NCI-H1105 treated with DMSO at 0.1 percent for 48 hours (cell line): ENCODE measurements at regions not wholly inside any gene's neighbourhood (a gene's known extent, or its start where the extent isn't known, plus 50 kb on each side); places are given as distances from the start of the nearest gene placed in this dataset.

Experiments
- DNase-seq: peaks from one replicate; lab custom pipeline; 2025; lab: John Stamatoyannopoulos, UW

DNA sequence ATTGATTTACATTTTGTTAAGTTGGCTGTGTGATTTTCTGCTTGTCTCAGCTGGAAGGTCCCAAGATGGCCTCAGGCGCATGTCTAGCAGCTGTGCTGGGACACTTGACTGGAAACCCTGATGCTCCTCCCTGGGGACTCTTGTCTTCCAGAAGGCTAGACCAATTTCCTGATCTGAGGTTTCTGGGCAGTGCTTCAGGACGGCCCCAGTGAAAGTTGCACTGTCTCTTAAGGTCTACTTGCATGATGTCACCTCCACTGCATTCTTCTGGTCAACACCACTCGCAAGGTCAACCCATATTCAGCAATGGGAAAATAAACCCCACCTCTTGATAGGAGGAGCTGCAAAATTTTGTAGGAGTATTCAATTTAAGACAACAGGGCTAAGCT, 116.0 kb downstream of the SALL1 start:
- no peak for DNase-seq

DNA sequence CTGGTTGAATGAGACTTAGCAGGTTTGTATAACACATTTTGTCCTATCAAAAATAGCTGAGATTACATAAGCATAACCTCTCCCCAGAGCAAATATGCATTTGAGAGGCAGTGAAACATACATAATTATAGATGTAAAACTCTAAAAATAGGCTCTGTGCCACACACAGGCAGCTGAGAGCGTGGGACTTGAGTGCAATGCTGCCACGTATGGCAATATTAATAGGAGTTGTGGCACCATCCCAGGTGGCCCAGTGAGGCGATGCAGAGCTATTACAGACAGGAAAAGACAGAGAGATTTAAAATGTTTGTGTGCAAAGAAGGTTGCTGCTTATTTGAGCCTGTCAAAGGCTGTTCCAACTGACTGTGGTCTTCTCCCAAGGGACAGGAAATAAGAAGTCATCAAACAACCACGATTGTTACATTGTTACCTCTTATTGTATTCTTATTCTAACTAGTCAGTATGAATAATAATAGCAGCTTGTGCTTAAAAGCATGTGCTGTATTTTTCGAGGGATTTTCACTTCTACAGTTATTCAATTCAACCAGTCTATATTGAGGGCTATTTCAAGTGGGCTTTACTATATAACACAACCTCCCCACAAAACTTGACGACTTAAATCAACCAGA, 116.5 kb downstream of the SALL1 start:
- peak; percentile 76 for DNase-seq

DNA sequence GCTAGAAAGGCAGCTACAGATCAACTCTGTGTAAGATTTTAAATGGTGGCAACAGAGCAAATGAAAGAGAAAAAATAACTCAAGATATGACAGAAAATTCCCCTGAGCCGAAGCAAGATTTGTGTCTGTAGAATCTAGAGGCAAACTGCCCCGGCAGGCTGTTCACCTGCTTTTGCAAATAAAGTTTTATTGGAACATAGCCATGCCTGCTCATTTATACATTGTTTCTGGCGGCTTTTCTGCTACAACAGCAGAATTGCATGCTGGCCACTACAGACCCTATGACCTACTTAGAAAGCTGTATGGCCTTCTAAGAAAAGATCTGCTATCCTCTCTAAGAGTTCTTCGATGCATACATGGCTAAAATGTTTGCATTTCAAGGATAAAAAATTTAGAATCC, 119.5 kb downstream of the SALL1 start:
- DNase-seq: no peak

DNA sequence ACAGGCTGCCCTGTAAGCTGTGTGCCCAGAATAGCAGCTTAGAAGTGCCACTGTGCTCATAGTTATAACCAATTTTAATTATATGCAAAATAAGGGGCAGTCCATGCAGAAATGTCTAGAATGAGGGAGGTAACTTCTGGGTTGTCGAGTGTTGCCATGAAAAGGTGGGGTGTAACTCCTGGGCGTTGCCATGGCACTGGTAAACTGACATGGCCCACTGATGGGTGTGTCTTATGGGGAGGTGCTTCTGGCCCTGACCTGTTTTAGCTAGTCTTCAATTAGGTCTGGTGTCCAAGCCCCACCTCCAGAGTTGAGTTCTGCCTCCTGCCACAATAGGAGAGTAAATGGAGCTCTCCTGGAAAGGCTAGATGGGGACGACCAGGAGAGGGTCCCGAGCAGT, 120.6 kb downstream of the SALL1 start:
- no peak for DNase-seq

DNA sequence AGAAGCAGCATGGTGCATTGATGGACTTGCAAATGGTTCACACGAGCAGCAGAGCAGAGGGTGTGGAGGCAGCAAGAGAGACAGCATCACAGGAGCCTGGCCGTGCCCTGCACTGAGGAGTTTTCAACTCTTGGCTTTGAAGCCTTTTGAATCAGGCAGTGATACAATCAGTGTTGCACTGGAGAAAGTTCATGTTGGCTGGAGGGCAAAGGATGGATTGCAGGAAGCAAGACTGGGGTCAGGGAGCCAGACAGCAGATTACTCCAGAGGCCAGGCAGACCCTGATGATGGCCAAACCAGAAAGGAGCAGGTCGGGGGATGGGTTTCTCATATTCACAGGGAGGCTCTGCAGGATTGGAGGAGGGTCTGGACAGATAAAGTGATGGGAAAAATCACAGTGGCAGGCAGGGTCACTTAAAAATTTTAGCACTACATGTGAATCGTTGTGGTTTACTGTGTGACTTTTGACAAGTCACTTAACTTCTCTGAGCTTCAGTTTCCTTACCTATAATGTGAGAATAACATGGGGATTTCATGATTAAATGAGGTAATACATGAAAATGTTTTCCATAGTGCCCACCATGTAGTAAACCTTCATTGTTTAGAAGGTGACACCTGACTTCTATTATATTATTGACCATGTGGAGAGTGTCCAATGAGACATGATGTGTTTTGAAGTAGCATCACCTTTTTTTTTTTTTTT, 125.3 kb downstream of the SALL1 start:
- DNase-seq: no peak

DNA sequence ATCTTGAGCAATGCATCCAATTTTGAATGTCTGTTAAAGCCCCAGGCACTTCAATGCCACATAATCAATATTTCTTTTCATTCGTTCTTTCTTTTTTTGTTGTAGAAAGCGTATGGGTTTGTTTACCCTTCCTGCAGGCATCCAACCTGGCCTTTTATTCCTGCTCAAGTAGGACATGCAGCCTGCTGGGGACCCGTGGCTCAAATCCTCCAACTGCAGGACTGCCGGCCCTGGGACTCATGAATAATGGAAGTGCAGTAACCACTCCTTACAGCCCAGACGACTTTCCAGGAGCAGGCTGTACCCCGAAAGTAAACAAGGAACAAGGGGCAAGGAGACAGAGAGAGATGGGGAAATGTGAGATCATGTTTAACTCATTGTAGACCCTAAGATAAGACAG, 126.4 kb downstream of the SALL1 start:
- DNase-seq: no peak

DNA sequence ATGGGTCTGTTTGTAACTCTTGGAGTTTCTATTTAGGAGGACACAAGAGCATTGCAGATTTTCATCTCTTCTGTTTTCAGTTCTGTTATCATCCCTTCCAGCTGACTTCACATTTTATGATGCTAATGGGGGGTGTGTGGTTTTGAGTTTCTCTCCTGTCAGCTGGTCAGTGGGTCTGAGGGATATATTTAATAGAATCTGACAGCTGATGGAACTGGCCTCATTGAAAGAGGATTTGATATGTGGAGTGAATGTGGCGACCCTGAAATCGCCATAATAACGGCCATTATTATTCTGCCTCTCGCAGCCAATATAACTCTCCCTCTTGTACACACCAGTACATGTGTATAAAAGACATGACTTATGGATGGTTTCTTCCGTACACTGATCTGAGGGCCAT, 128.1 kb downstream of the SALL1 start:
- no peak for DNase-seq

DNA sequence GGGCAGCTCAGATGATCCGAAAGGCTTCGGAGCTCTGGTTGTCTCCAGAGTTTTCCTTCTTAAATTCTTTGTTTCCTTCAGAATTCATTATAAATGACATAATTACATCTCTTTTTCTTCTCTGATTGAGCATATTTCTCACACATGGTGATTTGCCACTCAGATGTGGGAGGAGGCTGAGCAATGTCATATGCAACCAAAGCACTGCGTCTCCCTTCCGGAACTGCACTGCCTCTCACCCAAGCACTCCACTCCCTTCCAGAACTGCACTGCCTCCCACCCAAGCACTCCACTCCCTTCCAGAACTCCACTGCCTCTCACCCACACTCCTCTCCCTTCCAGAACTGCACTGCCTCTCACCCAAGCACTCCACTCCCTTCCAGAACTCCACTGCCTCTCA, 131.5 kb downstream of the SALL1 start:
- DNase-seq: no peak

DNA sequence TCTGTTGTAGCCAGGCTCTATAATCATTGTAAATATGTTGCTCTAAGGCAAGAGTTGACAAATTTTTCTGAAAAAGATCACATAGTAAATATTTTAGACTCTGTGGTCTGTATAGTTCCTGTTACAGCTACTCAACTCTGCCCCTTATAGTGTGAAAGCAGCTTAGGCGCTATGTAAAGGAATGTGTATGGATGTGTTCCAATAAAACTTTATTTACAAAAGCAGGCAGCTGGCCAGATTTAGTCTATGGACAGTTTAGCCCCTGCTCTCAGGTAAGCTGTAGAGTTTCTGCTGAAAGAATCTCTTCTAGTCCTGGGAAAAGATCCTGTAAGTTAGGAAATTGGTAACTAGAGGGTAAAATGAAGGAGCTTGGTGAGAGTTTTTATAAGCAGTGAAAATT, 133.1 kb downstream of the SALL1 start:
- no peak for DNase-seq

DNA sequence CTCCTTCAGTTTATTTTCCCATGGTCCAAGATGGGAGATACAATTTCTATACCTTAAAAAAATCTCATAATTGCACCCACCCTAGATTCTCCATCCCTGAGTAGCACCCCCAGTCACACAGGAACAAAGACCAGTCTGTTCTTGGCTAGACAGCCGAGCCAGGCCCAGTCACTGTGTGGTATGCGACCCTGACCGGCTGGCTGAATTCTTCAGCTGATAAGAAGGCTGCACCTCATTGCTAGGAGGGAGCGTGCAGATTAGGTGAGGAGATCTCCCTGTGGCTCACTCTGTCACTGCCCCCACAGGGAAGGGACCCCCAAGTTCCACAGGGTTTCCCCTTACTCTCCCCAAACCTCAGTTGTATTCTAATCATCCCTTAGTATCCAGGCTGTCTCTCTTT, 138.7 kb downstream of the SALL1 start:
- DNase-seq: no peak

DNA sequence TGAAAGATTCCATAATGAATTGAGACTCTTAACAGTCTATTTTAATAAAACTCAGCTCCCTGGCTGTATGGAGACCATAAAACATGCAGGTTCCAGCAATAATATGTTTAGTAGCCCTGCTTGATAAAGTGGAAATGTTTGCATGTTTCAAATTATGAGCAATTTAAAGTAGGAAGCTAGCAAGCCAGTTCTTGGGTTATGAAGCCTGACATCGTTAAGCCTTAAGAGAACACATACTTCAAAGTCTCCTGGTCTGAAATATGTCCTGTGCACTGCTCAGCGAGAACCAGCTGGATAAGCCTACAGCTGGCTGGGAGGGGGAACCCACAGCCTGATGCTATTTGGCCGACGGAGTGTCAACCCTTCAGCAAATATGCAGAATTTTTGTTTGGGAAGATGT, 140.3 kb downstream of the SALL1 start:
- DNase-seq: no peak

DNA sequence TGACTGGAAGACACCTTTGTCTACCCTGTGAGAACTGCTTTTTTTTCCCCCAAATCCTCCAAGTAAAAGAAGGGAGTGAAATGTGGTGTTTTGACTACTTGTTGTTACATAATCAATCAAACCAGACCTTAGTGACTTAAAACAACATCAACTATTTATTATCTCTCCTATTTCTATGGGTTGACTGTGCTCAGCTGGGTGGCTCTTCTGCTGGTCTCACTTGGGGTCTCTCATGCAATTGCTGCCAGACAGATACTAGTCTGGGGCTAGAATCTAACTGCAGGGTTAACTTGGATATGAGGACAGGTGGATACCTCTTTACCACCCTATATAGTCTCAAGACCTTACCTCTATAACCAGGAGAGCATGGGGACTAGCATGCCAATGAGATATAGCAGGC, 141.3 kb downstream of the SALL1 start:
- no peak for DNase-seq

DNA sequence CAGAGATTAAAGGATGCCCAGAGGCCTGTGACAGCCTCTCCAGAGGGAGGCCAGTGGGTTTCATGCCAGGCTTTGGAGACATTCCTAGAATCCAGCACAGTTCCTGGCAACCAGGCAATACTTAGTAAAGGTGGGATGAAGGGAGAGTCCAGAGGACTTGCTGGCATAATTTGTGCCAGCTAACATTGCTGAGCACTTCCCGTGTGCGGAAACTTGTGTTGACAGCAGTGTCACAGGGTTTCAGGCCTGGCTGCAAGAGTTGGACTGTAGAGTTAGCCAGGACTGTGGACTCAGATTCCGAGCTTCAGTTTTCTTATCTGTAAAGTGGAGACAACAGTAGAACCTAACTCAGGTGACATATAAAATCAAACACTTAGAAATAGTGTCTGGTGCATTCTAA, 141.7 kb downstream of the SALL1 start:
- DNase-seq: no peak

DNA sequence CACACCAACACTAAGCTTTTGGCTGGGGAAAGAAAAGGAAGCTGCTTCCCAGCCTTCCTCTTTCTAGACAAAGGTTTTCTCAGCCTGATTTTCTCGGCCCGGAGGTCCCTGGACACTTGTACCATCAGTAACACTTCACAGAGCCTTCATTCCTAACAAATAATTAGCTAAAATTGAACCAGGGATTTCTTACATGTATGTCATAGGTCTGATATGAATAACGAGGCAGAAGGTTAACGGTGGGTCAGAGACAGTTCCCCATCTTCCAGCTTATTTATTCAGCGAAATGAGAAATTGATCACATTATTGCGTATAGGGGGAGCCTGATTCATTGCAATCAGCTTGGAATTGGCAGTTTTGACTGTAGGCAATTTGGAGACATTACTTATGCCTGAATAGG, 142.5 kb downstream of the SALL1 start:
- DNase-seq: no peak

DNA sequence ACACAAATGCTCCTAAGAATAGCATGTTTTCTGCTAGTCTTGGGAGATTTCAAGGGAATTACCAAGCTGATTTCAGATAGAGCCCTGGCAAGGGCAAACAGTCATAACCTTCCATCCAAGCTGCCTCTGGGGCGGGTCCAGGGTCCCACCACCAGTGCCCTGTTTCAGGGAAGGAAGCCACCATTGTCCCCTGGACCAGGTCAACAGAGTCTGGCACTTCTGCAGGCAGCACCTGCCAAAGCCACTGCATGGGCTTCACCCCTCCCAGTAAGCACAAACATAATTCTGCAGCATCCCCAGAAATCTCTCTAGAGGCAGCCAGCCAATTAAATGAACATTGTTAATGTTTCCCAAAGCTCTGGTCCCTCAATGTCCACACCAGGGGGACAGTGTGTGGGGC, 143.0 kb downstream of the SALL1 start:
- no peak for DNase-seq

DNA sequence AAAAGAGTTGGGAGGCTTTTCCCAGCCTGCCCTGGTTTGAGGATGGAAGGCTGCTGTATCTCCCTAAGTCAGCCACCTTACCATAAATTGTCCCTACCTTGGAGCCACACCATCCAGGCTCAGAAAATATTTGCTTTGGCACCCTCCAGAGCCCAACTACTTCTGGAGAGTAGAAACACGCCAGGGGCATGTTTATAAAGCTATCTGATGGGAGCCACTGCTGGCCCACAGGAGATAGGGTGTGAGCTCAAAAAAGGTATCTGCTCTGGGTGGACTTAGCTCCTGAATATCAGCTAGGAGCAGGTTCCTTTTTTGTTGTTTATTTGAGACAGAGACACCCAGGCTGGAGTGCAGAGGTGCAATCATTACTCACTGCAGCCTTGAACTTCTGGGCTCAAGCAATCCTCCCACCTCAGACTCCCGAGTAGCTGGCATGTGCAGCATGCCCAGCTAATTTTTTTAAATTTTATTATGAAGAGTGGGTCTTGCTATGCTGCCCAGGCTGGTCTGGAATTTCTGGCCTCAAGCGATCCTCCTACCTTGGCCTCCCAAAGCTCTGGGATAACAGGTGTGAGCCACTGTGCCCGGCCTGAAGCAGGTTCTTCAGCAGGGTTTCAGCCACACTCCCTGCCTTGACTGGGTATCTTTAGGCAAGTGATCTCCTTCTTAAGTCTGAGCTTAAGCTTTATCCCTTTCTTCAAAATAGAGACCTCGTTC, 147.1 kb downstream of the SALL1 start:
- no peak for DNase-seq

DNA sequence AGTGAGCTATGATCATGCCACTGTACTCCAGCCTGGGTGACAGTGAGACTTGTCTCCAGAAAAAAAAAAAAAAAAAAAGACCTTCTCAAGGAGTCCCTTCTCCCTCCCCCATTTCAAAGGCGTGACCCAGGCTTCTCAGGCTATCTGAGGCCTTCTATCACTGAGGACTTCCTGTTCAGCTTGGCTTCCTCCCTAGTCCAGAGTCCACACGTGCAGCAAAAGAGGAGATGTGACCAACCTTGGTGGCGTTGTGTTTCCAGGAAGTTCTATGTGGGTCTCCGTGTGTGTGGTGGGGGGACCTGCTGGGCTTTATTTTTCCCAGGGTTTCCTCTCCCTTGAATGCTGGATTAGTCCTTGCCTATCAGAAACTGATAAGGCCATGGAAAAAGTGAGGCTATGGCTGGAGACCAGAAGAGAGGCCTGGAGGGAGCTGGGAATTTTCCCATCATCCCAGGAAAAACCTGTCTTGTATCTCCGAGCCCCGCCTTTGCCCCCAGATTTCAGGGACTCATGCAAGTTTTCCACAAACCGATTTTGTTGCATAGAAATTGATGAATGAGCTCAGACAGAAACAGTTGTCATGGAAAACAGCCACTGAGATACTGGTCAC, 148.1 kb downstream of the SALL1 start:
- no peak for DNase-seq

DNA sequence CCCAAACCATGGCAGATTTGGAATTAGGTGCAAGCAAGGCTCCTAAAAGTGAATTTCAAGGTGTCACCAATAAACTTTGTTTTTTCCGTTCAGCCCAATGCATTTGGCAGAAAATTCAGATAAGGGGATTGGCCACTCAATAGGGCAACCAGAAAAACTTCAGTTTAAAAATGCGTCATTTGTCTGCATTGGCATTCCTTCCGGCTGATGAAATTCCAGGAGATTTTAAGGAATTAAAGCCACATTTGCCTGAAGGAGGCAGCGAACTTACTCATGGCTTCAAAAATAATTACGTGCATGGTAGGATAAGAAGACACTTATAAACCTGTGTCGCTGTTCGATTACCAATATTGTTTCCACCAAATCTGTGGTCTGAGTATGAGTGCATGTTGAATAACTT, 151.9 kb downstream of the SALL1 start:
- no peak for DNase-seq

DNA sequence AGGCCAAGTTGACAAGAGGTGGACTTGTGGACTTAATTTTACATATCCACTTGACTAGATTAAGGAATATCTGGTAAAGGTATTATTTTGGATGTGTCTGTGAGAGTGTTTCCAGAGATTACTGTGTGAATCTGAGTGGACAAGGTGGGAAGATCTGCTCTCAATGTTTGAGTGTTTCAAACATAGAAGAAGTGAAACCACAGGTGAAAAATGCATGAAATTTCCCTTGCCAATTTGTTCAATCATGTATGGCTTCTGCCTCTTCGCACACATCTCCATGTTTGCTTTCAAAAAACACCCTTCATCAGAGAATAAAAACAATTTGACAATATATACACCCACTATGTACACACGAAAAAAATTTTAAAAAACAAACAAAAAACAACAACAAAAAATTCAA, 152.7 kb downstream of the SALL1 start:
- DNase-seq: no peak

DNA sequence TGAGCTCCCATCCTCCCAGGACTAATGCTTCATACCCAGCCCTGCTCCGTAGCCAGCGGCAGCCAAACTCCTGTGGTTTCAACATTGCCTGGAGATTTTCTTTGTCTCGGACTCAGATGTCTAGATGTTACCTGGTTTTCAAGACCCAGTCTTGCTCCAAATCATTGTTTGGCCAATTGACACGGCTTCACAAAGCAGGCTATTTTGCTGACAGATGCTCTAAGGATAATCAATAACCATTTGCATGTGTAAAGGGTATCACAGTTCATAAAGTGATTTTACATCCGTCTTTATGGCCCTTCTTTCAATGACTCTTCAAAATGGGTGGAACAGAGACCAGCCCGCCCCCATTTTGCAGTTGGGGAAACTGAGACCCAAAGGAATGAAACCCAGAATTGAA, 153.4 kb downstream of the SALL1 start:
- DNase-seq: no peak

DNA sequence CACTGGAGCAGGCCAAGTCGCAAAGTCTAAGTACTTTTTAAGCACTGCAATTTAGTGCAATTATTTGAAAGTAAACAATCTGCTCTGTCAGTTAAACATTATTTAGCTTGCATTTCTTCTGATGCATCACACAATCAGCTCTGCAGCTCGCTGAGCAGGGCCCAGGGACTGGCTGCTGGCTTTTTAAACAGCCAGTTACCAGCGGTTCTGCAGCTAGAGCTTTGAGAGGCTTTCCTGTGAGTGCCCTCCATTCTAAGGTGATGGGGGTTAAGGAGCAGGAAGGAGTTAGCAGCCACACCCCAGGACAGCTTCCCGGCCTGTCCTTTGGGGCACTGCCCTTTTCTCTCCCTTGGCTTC, 154.3 kb downstream of the SALL1 start:
- DNase-seq: peak; percentile 66

DNA sequence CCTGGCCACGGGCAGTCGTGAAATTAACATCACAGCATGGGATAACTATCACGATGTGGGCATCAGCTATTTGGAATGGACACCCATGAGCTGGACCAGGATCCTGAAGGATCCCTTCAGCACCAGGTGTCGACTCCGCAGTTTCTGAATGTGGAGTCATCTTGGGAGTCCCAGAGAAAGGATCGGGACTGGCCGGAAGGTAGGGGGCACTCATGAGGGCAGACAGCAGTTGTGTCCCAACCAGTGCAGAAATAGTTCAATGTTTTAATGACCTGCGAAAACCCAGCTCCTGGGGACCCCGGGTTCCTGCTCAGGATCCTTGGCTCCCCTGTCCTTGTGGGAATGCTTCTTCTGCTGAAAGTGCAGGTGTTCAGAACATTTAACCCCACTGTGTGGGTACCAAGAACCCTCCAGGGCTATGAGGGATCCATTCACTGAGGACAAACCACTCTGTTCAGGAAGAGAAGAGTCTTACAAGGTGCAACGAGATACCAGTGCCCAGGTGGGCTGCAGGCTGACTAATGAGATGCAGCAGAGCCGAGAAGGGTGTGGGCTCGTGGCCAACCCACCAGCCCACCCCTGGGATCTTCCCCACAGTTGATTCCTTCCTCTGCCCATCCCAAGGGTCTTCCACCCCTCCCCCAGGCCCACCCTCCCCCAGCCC, 154.8 kb downstream of the SALL1 start:
- no peak for DNase-seq

DNA sequence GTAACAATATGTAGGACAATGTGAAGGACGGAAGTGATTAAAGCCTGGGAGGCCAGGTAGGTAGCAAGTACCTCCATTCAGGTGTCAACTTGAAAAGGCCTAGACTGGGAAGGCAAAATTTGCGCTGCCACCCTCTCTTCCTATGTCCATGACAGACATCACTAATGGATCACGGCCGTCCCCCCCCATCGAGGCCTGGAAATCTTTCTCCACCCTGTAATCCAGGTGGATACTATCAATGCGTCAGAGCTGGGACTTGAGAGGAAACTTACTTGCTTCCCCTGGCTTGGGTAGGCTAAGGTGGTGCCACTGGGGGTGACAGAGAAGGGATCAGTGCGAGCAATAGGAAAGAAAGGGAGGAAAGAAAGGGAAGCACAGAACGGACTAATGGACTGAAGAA, 156.1 kb downstream of the SALL1 start:
- DNase-seq: no peak
